ENCODE measurements at regions not wholly inside any gene's neighbourhood (a gene's known extent, or its start where the extent isn't known, plus 50 kb on each side); places are given as distances from the start of the nearest gene placed in this dataset.
A peak's percentile ranks its signal among the peaks of the same experiment; 100 is the strongest.

DNA sequence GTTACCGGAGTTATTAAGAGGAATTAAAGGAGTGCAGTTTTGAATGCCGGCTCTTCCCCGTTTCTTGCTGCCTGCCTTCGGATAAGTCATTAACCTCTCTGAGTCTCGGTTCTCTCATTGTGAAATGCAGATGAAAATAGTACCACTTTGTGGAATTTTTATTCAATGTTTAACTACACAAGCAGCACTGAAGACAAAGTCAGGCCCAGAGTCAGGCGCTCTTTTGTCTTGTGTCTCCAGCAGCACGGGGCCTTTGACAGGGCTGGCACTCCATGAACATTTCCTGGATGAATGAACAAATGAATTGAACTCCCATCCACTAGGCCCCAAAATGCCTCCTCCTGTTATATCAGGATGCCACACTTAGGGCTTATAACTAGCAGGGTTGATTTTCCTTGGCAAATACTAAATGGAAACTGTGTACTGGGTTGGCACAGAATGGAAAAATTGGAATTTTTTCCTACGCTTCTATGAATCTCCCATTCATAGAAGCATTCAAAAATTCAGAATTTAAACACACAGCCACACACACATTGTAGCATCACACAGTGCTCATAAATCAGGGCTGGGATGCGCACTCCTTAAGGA, 332.8 kb downstream of the MLLT3 start:
- Histone ChIP-seq H3K27me3 (replicated peaks in 1 of 4; ENCODE audit: control insufficient read depth in 3 of 4, extremely low read depth in 1 of 4, insufficient read depth in 3 of 4, low read length in 3 of 4) (no peaks in the 10 kb centered on the region), H2AFZ (ENCODE audit: low read length) (no peak overlapping the region), H3K14ac (ENCODE audit: insufficient read length) (no peak overlapping the region), H4K8ac (ENCODE audit: extremely low read depth, insufficient read depth, low read length) (no peak overlapping the region), H3K4me2 (ENCODE audit: insufficient read depth in 1 of 2, low read depth in 2 of 2, low read length in 2 of 2) (no peak overlapping the region), H3K4me1 (replicated peaks in 1 of 4; ENCODE audit: control insufficient read depth in 3 of 4, insufficient read depth in 4 of 4, low read length in 3 of 4) (no peaks in the 10 kb centered on the region; a peak in 1 of 7 replicates), H2BK5ac (ENCODE audit: low read depth, low read length) (no peak overlapping the region), H2BK15ac (ENCODE audit: low read length) (0 out of 2 replicates have a peak overlapping the region, but pooled peaks have one; percentile 49), H3K79me1 (ENCODE audit: low read depth, low read length) (no peaks in the 10 kb centered on the region), H3K23ac (ENCODE audit: insufficient read length) (no peak overlapping the region), H3K56ac (replicated peaks; ENCODE audit: insufficient read length, low read depth, low read length) (no peak overlapping the region), H2BK12ac (ENCODE audit: low read depth, low read length) (no peak overlapping the region; the same call in 1 of the 2 replicates), H3K4ac (replicated peaks; ENCODE audit: insufficient read length, low read depth, low read length) (no peak overlapping the region), H2BK20ac (ENCODE audit: low read length) (no peak overlapping the region), H4K91ac (replicated peaks; ENCODE audit: insufficient read length, low read length) (no peak overlapping the region), H4K20me1 (replicated peaks in 1 of 2; ENCODE audit: control insufficient read depth in 1 of 2, insufficient read depth in 2 of 2, low read length in 2 of 2) (no peaks in the 10 kb centered on the region), H3K79me2 (ENCODE audit: control insufficient read depth in 1 of 2, insufficient read depth in 2 of 2, low read length in 2 of 2) (no peaks in the 10 kb centered on the region), H2AK5ac (ENCODE audit: low read depth, low read length) (no peak overlapping the region), H3K18ac (ENCODE audit: extremely low read depth, low read length) (no peak overlapping the region), H3K9me3 (ENCODE audit: insufficient read depth in 2 of 2, low read depth in 1 of 2, low read length in 1 of 2) (no peaks in the 10 kb centered on the region), H3K9ac (replicated peaks in 1 of 4; ENCODE audit: extremely low read depth in 1 of 4, low read depth in 3 of 4, low read length in 3 of 4) (no peak overlapping the region), H4K5ac (ENCODE audit: insufficient read length, low read depth, low read length) (no peak overlapping the region), H3K36me3 (ENCODE audit: control insufficient read depth in 2 of 4, insufficient read depth in 4 of 4, low read length in 3 of 4) (no peaks in the 10 kb centered on the region), H3K27ac (ENCODE audit: low read depth, low read length) (no peak overlapping the region), H2BK120ac (replicated peaks; ENCODE audit: low read depth, low read length) (no peak overlapping the region), H3K4me3 (ENCODE audit: extremely low read depth in 1 of 4, insufficient read depth in 2 of 4, low read depth in 3 of 4, low read length in 4 of 4) (no peak overlapping the region), H3K23me2 (ENCODE audit: low read depth, low read length) (no peaks in the 10 kb centered on the region)
- WGBS, 2 experiments (ENCODE audit: extremely low coverage in 1 of 2, insufficient coverage in 1 of 2, insufficient read length in 1 of 2, insufficient replicate concordance in 2 of 2, low coverage in 1 of 2, low lambda C conversion rate in 2 of 2, missing lambda C conversion rate in 1 of 2), result 90% methylated on average over 9 of the region's 9 CpGs; no CpG with 5 or more reads in 1 of the 2 experiments
- no peak for DNase-seq (ENCODE audit: low read depth in 1 of 2, low spot score in 2 of 2)
- ChIA-PET CTCF (ENCODE audit: partially characterized antibody) (interaction anchor here (0.6 to 0.8 kb wide), 2 partner anchors 47 to 128 kb away, joined by 3 to 4 read pairs; no protein-coding TSS in a partner anchor), POLR2A (ENCODE audit: partially characterized antibody) (no interaction called here)
- no peak for FAIRE-seq
- TF ChIP-seq RBBP5 (IDR thresholded peaks at IDR 0.05; ENCODE audit: borderline replicate concordance, low read depth, low read length), result no peak
- TF ChIP-seq CBX8 (IDR thresholded peaks at IDR 0.05; ENCODE audit: borderline replicate concordance, low read depth, low read length), result no peak
- no peak for TF ChIP-seq BCL11A (IDR thresholded peaks at IDR 0.05; ENCODE audit: low read depth in 2 of 2, low read length in 2 of 2)
- no peak for TF ChIP-seq NRF1 (IDR thresholded peaks at IDR 0.05; ENCODE audit: low read depth, low read length)
- TF ChIP-seq CEBPB (IDR thresholded peaks at IDR 0.05; ENCODE audit: low read depth, low read length), result no peak
- TF ChIP-seq SAP30 (IDR thresholded peaks at IDR 0.05; ENCODE audit: insufficient read depth, insufficient replicate concordance, low read length), result no peak
- no peak for TF ChIP-seq SIN3A (conservative IDR thresholded peaks at IDR 0.05 in 1 of 2, IDR thresholded peaks at IDR 0.05 in 1 of 2; ENCODE audit: low read depth in 1 of 2, low read length in 2 of 2)
- TF ChIP-seq RAD21 (IDR thresholded peaks at IDR 0.05 in 1 of 2, conservative IDR thresholded peaks at IDR 0.05 in 1 of 2; ENCODE audit: low read depth in 2 of 2, low read length in 2 of 2), result no peak

All from H1 (cell line).